ENCODE measurements at regions not wholly inside any gene's neighbourhood (a gene's known extent, or its start where the extent isn't known, plus 50 kb on each side); places are given as distances from the start of the nearest gene placed in this dataset.

GRCh38 chr4:112023402-112023950 is 121.8 kb upstream of the FAM241A start:
- Histone ChIP-seq H3K79me1 (ENCODE audit: low read depth, low read length) (no peaks in the 10 kb centered on the region), H3K9me3 (ENCODE audit: insufficient read depth in 2 of 2, low read depth in 1 of 2, low read length in 1 of 2) (no peaks in the 10 kb centered on the region), H3K4me2 (ENCODE audit: insufficient read depth in 1 of 2, low read depth in 2 of 2, low read length in 2 of 2) (no peak overlapping the region), H2BK12ac (ENCODE audit: low read depth, low read length) (no peak overlapping the region), H3K27me3 (replicated peaks in 1 of 4; ENCODE audit: control insufficient read depth in 3 of 4, extremely low read depth in 1 of 4, insufficient read depth in 3 of 4, low read length in 3 of 4) (no peaks in the 10 kb centered on the region), H3K14ac (ENCODE audit: insufficient read length) (no peak overlapping the region), H3K23ac (ENCODE audit: insufficient read length) (no peak overlapping the region), H3K9ac (replicated peaks in 1 of 4; ENCODE audit: extremely low read depth in 1 of 4, low read depth in 3 of 4, low read length in 3 of 4) (no peak overlapping the region), H3K4me1 (replicated peaks in 1 of 4; ENCODE audit: control insufficient read depth in 3 of 4, insufficient read depth in 4 of 4, low read length in 3 of 4) (no peaks in the 10 kb centered on the region), H4K20me1 (replicated peaks in 1 of 2; ENCODE audit: control insufficient read depth in 1 of 2, insufficient read depth in 2 of 2, low read length in 2 of 2) (no peaks in the 10 kb centered on the region), H4K91ac (replicated peaks; ENCODE audit: insufficient read length, low read length) (no peak overlapping the region), H3K4me3 (ENCODE audit: extremely low read depth in 1 of 4, insufficient read depth in 2 of 4, low read depth in 3 of 4, low read length in 4 of 4) (no peak overlapping the region), H3K23me2 (ENCODE audit: low read depth, low read length) (no peaks in the 10 kb centered on the region), H3K4ac (replicated peaks; ENCODE audit: insufficient read length, low read depth, low read length) (no peak overlapping the region), H2BK5ac (ENCODE audit: low read depth, low read length) (no peak overlapping the region), H2BK20ac (ENCODE audit: low read length) (no peak overlapping the region), H2AK5ac (ENCODE audit: low read depth, low read length) (no peak overlapping the region), H2AFZ (ENCODE audit: low read length) (no peak overlapping the region), H3K36me3 (ENCODE audit: control insufficient read depth in 2 of 4, insufficient read depth in 4 of 4, low read length in 3 of 4) (no peaks in the 10 kb centered on the region), H4K5ac (ENCODE audit: insufficient read length, low read depth, low read length) (no peak overlapping the region), H3K27ac (ENCODE audit: low read depth, low read length) (no peak overlapping the region), H3K56ac (replicated peaks; ENCODE audit: insufficient read length, low read depth, low read length) (no peak overlapping the region), H3K79me2 (ENCODE audit: control insufficient read depth in 1 of 2, insufficient read depth in 2 of 2, low read length in 2 of 2) (no peaks in the 10 kb centered on the region), H4K8ac (ENCODE audit: extremely low read depth, insufficient read depth, low read length) (no peak overlapping the region), H2BK120ac (replicated peaks; ENCODE audit: low read depth, low read length) (no peak overlapping the region), H2BK15ac (ENCODE audit: low read length) (no peak overlapping the region), H3K18ac (ENCODE audit: extremely low read depth, low read length) (no peak overlapping the region)
- WGBS, 2 experiments (ENCODE audit: extremely low coverage in 1 of 2, insufficient coverage in 1 of 2, insufficient read length in 1 of 2, insufficient replicate concordance in 2 of 2, low coverage in 1 of 2, low lambda C conversion rate in 2 of 2, missing lambda C conversion rate in 1 of 2) = 66% methylated on average over 2 of the region's 2 CpGs; no CpG with 5 or more reads in 1 of the 2 experiments
- POLR2A ChIA-PET (ENCODE audit: partially characterized antibody) = interaction anchor here (0.5 kb wide), 1 partner anchor 108 kb away, joined by 3 read pairs; no protein-coding TSS in a partner anchor
- CTCF ChIA-PET (ENCODE audit: partially characterized antibody) = interaction anchor here (0.9 to 2.1 kb wide), 2 partner anchors 78 to 175 kb away, joined by 4 to 11 read pairs; no protein-coding TSS in a partner anchor
- TF ChIP-seq TCF12 (IDR thresholded peaks at IDR 0.05; ENCODE audit: low read depth, low read length) (no peak), CHD2 (IDR thresholded peaks at IDR 0.05; ENCODE audit: low read length) (no peak), CEBPB (IDR thresholded peaks at IDR 0.05; ENCODE audit: low read depth, low read length) (no peak), CREB1 (IDR thresholded peaks at IDR 0.05) (no peak), SIRT6 (IDR thresholded peaks at IDR 0.05; ENCODE audit: low read length) (no peak), BCL11A (IDR thresholded peaks at IDR 0.05; ENCODE audit: low read depth in 2 of 2, low read length in 2 of 2) (no peak), POLR2AphosphoS5 (IDR thresholded peaks at IDR 0.05; ENCODE audit: low read depth, low read length) (no peak), POLR2A (IDR thresholded peaks at IDR 0.05; ENCODE audit: control extremely low read depth in 1 of 2, low read depth in 2 of 2, low read length in 2 of 2) (no peak), TAF7 (optimal IDR thresholded peaks at IDR 0.05; ENCODE audit: borderline replicate concordance, low read depth, low read length) (no peak), CBX5 (IDR thresholded peaks at IDR 0.05; ENCODE audit: low read depth, low read length) (no peak)
- DNase-seq (ENCODE audit: low read depth in 1 of 2, low spot score in 2 of 2) (no peak), FAIRE-seq (no peak)
